GM18951 (cell line): ENCODE measurements at regions not wholly inside any gene's neighbourhood (a gene's known extent, or its start where the extent isn't known, plus 50 kb on each side); places are given as distances from the start of the nearest gene placed in this dataset.

ENCODE experiments used
- POLR2A ChIP-seq: IDR thresholded peaks from 4 replicates; pipeline ENCODE4 v1.6.1; 2011; ENCODE audit warnings: mild to moderate bottlenecking; ENCODE audit not compliant: insufficient read length, insufficient read depth; ENCODE audit errors: extremely low read depth
- in situ Hi-C: fragments of 300-500 bp; cut with MboI; formaldehyde crosslinking; loops from one replicate; pipeline ENCODE4 v1.12.0; 2022; ENCODE audit warnings: low sequenced_read_pairs, mixed read lengths, inconsistent platforms; ENCODE audit not compliant: unreplicated experiment

DNA sequence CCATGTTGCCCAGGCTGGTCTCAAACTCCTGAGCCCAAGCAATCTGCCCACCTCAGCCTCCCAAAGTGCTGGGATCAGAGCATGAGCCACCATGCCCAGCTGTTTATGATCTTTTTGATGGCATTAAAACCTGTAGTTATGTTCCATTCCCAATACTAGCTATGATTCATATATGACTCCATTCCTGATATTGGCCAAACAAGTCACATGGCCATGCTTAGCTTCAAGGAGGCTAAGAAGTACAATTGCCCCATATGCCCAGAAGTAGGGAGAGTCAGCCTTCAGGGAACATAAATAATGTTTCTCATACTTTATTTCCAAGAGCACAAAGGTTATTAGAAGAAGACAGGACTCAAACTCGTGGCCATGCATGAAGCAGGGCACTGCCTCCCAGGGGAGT, 132.4 kb upstream of the RAB6C start:
- no peak for TF ChIP-seq POLR2A
- in situ Hi-C loops: no loop called here

DNA sequence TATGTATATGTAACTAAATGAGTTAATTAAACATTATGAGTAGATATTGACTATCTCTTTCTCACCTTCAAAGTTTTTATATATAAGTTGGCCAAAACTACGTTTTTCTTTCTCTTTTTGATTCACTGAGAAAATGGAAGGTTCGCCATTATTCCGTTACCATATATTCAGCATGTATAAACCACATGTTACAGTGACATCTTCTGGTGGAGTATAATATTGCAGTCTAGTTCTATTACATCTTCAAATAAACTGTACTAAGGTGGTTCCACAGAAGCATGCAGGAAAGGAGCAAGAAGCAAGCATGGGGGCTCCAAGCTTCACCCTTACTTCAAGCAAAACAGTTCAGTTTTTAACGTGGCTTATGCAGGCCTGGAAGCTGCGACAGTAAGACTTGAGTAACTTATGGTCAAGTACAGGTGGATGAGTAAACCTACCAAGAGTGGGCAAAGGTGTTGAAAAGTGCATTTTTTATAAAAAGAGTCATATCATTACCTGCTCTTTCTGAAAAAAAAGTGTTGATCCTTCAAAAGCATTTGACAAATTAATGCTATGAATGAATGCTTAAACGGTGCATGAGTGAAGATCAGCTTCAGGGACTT, 129.8 kb upstream of the RAB6C start:
- TF ChIP-seq POLR2A: no peak
- in situ Hi-C loops: loop anchor here (25.0 kb wide), 1 partner anchor 1787 kb away; no protein-coding TSS in a partner anchor

DNA sequence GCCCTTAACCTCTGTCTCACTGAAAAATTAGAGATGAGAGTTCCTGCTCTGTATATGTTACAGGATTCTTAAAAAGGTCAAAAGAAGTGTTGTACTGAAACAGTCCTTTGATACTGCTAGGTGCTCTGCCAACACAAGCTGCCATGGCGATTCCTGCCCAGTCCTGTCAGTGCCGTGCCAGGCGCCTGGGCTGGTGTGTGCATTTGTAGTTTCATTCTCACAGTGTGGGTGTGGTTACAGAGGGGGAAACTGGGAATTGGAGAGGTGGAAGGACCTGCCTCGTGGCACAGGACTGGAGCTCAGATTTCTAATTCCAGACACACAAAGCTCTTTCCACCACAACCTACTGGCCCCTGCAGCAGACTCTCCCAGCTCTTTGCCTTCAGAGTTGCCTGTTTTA, 122.3 kb upstream of the RAB6C start:
- no peak for TF ChIP-seq POLR2A
- in situ Hi-C loops: loop anchor here (25.0 kb wide), 1 partner anchor 1795 kb away; no protein-coding TSS in a partner anchor

DNA sequence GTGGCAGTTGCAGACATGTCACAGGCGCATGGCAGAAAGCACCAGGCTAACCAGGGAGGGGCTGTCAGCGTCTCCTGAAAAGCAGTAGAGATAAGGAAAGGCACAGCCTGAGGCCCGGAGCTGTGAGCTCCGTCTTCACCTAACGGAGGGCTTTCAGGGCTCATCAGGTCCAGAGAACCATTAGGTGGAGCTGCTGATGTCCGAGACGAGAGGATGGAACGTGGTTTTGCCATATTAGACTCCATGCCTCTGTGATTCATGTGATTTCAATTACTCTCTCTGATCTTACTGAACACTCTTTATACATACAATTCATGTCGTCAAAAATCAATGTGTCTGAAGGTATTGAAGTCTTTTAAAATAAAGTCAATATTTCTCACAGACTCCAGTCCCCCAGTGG, 120.3 kb upstream of the RAB6C start:
- TF ChIP-seq POLR2A: no peak
- in situ Hi-C loops: loop anchor here (25.0 kb wide), 1 partner anchor 1797 kb away; no protein-coding TSS in a partner anchor

DNA sequence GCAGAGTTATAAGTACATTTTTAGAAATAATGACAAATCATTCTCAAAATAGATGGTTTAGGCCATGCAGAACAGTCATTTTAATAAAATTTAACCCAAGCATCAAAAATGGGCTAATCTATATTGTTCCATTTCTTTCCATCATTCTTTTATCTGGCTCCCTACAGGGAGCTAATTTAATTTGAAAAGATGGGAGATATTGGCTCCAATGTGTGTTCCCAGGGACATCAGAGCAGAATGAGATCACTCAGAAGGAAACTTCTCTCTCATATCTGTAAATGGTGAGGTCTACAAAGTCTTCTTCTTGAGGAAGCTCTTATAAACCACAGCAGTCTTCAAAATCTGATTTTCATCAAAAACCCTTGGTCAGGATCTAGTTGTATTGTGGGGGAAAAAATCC, 119.4 kb upstream of the RAB6C start:
- no peak for TF ChIP-seq POLR2A
- in situ Hi-C loops: loop anchor here (25.0 kb wide), 1 partner anchor 1798 kb away; no protein-coding TSS in a partner anchor

DNA sequence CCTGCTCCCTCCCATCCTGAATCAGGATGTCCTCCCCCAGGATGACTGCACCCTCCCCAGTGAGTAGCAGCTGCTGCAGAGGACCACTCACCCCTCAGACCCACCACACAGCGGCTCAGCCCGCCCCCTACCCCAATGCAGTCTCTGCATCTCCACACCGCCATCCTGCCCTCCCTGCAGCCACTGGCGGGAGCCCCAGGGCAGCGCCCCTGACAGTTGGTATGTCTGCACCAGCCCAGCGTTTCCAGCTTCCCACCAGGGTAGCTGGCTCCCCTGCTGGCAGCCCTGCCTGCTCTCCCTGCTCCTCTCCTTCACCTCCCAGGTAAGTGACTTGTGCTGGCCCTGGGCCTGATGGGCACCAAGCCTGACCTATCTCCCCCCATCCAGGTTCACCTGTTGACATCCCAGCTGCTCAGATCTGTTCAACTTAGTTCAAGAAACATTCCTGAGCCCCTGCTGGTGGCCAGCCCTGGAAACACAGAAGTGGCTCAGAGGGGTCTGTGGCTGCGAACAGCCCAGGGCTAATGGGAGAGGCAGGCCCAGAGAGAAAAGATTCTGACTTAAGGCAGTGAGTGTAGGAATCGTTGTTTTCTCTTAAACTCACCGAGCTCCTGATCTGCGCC, 117.7 kb upstream of the RAB6C start:
- in situ Hi-C loops: loop anchor here (25.0 kb wide), 1 partner anchor 1799 kb away; no protein-coding TSS in a partner anchor
- TF ChIP-seq POLR2A: no peak

DNA sequence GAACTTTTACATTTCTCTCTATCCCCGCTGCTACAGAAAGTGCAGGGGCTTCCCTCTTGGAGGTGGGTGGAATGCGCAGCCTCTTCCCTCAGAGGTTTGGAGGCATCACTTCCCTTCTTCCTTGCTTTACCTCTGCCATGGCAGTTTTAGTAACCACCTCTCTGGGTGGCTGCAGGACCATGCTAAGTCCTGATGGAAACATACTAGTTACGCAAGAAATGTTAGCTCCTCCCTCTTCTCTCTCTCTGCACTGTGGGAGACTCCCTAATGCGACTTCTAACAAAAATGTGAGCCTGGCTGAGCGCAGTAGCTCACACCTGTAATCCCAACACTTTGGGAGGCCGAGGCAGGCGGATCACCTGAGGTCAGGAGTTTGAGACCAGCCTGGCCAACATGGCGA, 116.8 kb upstream of the RAB6C start:
- TF ChIP-seq POLR2A: no peak
- in situ Hi-C loops: loop anchor here (25.0 kb wide), 1 partner anchor 1800 kb away; no protein-coding TSS in a partner anchor

DNA sequence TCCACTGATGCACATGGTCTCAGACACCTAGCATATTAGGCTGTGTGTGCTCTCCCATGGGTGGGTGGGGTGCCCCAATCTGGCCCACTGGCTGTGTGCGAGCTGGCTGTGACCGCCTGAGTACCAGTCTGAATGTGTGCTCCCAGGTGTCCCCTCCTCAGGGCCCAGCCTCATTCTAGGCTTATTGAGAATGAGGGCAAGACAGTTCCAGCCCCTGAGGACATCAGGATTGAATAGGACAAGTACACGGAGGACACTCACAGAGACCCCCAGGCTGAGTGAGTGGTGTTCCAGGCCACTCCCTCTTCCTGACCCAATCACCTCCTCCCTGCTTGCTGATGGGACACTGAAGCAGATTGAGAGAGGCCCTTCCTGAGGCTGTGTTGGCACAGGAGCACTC, 116.1 kb upstream of the RAB6C start:
- no peak for TF ChIP-seq POLR2A
- in situ Hi-C loops: loop anchor here (25.0 kb wide), 1 partner anchor 1801 kb away; no protein-coding TSS in a partner anchor

DNA sequence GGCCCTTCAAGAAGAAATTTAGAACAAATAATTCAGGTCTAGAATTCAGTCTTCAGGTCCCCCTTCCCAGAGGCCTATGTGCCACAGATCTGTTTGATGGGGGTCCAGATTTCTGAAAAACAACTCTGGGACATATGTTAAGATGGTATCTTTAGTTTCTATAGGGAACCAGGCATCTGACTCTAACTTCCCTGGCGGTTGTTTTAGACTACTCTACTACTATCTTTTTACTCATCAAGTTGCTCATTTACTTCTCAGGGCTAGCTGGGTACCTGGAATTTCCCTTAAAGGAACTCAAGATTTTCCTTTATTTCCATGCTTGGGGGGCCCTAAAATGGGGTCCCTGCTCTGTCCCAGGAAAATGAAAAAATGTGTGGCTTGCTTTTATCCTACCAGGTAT, 114.7 kb upstream of the RAB6C start:
- TF ChIP-seq POLR2A: no peak
- in situ Hi-C loops: loop anchor here (25.0 kb wide), 1 partner anchor 1802 kb away; no protein-coding TSS in a partner anchor

DNA sequence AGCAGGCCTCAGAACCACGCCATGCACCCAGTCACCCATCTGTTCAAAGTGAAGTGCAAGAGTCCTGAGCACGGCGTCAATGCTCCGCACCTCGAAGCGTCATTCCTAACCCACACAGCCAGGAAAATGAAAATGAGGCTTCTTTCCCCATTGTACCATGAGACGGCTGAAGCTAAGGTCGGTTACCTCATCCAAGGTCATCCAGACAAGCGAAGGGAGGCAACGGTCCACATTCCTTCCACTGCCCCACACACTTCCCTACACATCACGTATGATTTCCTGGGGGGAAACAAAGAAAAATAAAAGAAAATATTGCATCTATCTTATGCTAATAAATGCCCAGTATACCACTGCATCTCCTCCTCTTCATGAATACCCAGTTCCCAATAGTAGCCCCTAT, 113.5 kb upstream of the RAB6C start:
- in situ Hi-C loops: loop anchor here (25.0 kb wide), 1 partner anchor 1804 kb away; no protein-coding TSS in a partner anchor
- no peak for TF ChIP-seq POLR2A

DNA sequence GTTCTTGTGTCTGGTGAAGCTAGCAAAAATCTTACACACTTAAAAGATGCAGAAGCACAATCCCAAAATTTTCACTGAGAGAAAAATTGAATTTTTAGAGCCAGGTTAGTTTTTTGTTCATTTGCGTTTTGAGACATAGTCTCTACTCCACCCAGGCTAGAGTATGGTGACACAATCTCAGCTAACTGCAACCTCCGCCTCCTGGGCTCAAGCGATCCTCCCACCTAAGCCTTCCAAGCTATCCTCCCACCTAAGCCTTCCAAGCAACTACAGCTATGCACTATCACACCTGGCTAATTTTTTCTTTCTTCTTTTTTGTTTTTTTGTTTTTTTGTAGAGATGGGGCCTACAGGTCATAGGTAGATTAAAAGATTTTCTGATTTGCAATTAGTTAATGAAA, 113.1 kb upstream of the RAB6C start:
- in situ Hi-C loops: loop anchor here (25.0 kb wide), 1 partner anchor 1804 kb away; no protein-coding TSS in a partner anchor

DNA sequence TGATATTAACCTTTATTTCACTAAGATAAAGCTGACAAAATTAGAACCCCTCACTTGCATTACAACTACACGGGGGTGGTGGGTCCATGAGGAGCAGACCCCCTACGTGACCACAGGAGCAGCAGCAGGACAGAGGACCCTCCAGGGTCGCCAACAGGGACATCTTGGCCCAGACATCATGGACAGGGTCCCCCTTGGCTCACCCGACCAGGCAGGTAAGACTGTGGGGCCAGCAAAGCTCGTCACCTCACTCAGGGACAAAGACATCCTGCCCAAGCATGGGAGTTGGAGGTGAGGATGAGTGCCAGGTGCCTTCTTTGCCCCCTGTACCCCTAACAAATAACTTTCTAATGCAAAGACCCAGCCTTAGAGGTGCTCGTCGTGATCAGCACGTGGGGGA, 111.3 kb upstream of the RAB6C start:
- in situ Hi-C loops: loop anchor here (25.0 kb wide), 1 partner anchor 1806 kb away; no protein-coding TSS in a partner anchor
- TF ChIP-seq POLR2A: no peak

More for the DNA sequence above, 113.1 kb upstream of the RAB6C start:
- TF ChIP-seq POLR2A: no peak

DNA sequence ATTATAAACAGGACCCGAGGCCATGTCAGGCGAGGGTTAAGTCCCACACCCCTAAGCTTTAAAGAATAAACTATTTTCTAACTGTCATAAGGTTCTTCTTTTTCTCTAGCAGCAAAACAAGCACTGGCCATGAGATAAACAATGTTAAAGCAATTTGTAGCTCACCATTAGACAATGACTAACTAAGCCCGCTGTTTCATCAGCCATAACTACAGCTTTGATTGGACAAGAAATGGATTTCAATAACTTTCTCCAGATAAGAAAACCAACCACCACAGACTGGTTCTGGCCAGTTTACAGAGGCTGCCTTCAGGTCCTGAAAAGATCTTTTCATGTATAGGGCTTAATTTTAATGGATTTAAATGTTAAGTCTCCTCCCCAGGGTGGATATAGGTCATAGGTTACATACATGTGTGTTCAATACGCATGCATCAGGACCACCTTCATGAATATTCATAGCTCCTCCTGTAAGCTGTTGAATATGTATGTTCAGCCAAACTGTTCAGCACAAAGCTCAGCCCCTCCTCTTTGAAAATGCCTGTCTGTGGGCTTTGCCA, 108.7 kb upstream of the RAB6C start:
- in situ Hi-C loops: loop anchor here (25.0 kb wide), 1 partner anchor 1808 kb away; no protein-coding TSS in a partner anchor
- no peak for TF ChIP-seq POLR2A

DNA sequence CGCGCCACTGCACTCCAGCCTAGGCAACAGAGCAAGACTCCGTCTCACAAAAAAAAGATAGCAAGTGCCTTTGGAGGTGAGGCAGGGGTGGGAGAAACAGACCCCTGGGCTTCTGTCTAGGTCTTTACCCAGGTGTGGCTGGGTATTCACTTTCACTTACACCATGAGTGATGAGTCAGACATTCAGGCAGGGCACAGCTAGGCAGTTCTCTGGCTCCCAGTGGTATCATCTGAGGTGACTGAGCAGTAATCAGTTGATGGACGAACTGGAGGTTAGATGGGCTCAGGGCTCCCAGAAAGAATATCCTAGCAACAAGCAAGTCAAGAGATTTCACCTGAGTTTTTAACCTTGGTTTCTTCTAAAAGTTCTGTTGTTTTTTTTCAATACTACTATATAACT, 107.0 kb upstream of the RAB6C start:
- no peak for TF ChIP-seq POLR2A
- in situ Hi-C loops: loop anchor here (25.0 kb wide), 1 partner anchor 1810 kb away; no protein-coding TSS in a partner anchor

DNA sequence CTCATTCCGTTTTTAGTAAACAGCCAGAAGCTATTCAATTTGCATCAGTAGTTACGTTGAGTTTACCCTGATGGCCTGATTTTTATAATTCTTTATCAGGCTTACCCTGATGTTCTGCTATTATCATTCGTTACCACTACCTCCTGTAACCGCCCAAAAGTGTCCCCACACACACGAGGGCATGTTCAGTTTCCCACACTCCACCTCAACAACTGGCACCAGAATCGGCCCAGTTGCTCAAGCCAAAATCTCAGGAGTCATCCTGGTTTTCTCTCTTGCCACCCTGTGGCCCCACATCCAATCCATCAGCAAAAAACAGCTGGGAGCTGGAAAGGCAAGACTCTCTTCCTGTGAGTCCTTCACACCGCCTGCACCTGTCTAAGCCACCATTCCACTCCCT, 102.9 kb upstream of the RAB6C start:
- no peak for TF ChIP-seq POLR2A
- in situ Hi-C loops: no loop called here
